MM.1S (cell line): ENCODE measurements at regions not wholly inside any gene's neighbourhood (a gene's known extent, or its start where the extent isn't known, plus 50 kb on each side); places are given as distances from the start of the nearest gene placed in this dataset.

Experiments used
- DNase-seq: peaks from one replicate; pipeline ENCODE4 v3.0.0-alpha.2; 2015
- H2AFZ ChIP-seq: fragments of 300-600 bp; sonication (generic); 2 replicates; pipeline ENCODE4 v1.6.0; 2016; ENCODE audit warnings: antibody characterized with exemption, low read length
- H3F3A ChIP-seq: fragments of 300-600 bp; sonication (generic); 2 replicates; pipeline ENCODE4 v1.6.1; 2016; ENCODE audit warnings: mild to moderate bottlenecking, antibody characterized with exemption, low read length, moderate library complexity, mixed read lengths; ENCODE audit not compliant: insufficient read depth
- H3K27ac ChIP-seq: fragments of 300-600 bp; sonication (generic); 2 replicates; pipeline ENCODE4 v1.5.1; 2016; ENCODE audit warnings: mild to moderate bottlenecking, low read length
- H3K27me3 ChIP-seq: fragments of 300-600 bp; sonication (generic); replicated peaks from 2 replicates; pipeline ENCODE4 v1.6.0; 2016; ENCODE audit warnings: low read length; ENCODE audit not compliant: insufficient read depth
- H3K36me3 ChIP-seq: fragments of 300-600 bp; sonication (generic); replicated peaks from 2 replicates; pipeline ENCODE4 v1.6.1; 2016; ENCODE audit warnings: mild to moderate bottlenecking, low read length, mixed read lengths; ENCODE audit not compliant: insufficient read depth
- H3K4me1 ChIP-seq: fragments of 300-600 bp; sonication (generic); 2 replicates; pipeline ENCODE4 v1.6.1; 2016; ENCODE audit warnings: low read length, mixed read lengths
- H3K4me2 ChIP-seq: fragments of 300-600 bp; sonication (generic); 2 replicates; pipeline ENCODE4 v1.6.0; 2016; ENCODE audit warnings: low read depth, low read length
- H3K4me3 ChIP-seq: fragments of 300-600 bp; sonication (generic); 2 replicates; pipeline ENCODE4 v1.5.1; 2016; ENCODE audit warnings: low read length, mixed read lengths
- H3K79me2 ChIP-seq: fragments of 300-600 bp; sonication (generic); 2 replicates; pipeline ENCODE4 v1.6.1; 2016; ENCODE audit warnings: mixed run types, low read length, mixed read lengths
- H3K9ac ChIP-seq: fragments of 300-600 bp; sonication (generic); 2 replicates; pipeline ENCODE4 v1.6.1; 2016; ENCODE audit warnings: low read length, mixed read lengths
- H3K9me2 ChIP-seq: fragments of 300-600 bp; sonication (generic); replicated peaks from 2 replicates; pipeline ENCODE4 v1.6.1; 2016; ENCODE audit warnings: mild to moderate bottlenecking, low read length, mixed read lengths; ENCODE audit not compliant: insufficient read depth
- H3K9me3 ChIP-seq: fragments of 300-600 bp; sonication (generic); replicated peaks from 2 replicates; pipeline ENCODE4 v1.6.1; 2016; ENCODE audit warnings: mild to moderate bottlenecking, low read length, mixed read lengths; ENCODE audit not compliant: insufficient read depth
- H4K20me1 ChIP-seq: fragments of 300-600 bp; sonication (generic); 2 replicates; pipeline ENCODE4 v1.6.1; 2016; ENCODE audit warnings: mild to moderate bottlenecking, low read length, moderate library complexity, mixed read lengths; ENCODE audit not compliant: insufficient read depth
- EZH2 ChIP-seq: fragments of 300-600 bp; sonication (generic); optimal IDR thresholded peaks from 2 replicates; pipeline ENCODE3; 2017; ENCODE audit warnings: low read depth, mild to moderate bottlenecking, antibody characterized with exemption, low read length, mixed read lengths
- EZH2phosphoT487 ChIP-seq: fragments of 300-600 bp; sonication (generic); IDR thresholded peaks from 2 replicates; pipeline ENCODE4 v1.6.1; 2018; ENCODE audit warnings: antibody characterized with exemption, low read length
- TF ChIP-seq, protein P1 (sequence below): fragments of 300-600 bp; sonication (generic); IDR thresholded peaks from 2 replicates; pipeline ENCODE4 v1.5.1; 2016; ENCODE audit warnings: antibody characterized with exemption, low read length, mixed read lengths

DNA sequence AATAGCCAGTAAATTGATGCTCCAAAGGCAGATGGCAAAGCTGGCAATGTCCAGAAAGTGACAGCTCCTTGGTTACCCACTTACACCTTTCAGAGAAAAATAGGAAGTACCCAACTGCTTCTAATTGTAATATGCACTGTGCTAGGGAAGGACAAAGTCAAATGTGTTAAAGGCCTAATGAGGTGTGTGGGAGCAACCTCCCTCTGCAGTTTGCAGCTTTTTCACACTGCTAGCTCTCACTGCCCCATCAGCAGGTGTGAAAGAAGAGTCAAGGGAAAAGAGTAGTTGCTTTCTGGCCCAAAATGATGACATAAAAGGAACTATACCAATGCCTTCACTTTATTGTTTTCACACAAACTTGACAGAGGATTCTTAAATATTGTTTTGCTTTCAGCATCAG lies 284.1 kb upstream of the SETBP1 start:
- Histone ChIP-seq H3K4me1 (0 out of 2 replicates have a peak, but pooled peaks cover 2% of the 10 kb centered on the region), H3K9me3 (no peaks in the 10 kb centered on the region), H3K79me2 (no peaks in the 10 kb centered on the region), H3K9me2 (no peaks in the 10 kb centered on the region), H3K27me3 (no peaks in the 10 kb centered on the region), H3F3A (no peaks in the 10 kb centered on the region), H3K4me3 (no peak overlapping the region), H3K27ac (no peak overlapping the region), H4K20me1 (no peaks in the 10 kb centered on the region), H2AFZ (no peak overlapping the region), H3K4me2 (no peak overlapping the region), H3K9ac (no peak overlapping the region), H3K36me3 (no peaks in the 10 kb centered on the region)
- no peak for TF ChIP-seq EZH2
- no peak for TF ChIP-seq EZH2phosphoT487
- TF ChIP-seq, protein P1, sequence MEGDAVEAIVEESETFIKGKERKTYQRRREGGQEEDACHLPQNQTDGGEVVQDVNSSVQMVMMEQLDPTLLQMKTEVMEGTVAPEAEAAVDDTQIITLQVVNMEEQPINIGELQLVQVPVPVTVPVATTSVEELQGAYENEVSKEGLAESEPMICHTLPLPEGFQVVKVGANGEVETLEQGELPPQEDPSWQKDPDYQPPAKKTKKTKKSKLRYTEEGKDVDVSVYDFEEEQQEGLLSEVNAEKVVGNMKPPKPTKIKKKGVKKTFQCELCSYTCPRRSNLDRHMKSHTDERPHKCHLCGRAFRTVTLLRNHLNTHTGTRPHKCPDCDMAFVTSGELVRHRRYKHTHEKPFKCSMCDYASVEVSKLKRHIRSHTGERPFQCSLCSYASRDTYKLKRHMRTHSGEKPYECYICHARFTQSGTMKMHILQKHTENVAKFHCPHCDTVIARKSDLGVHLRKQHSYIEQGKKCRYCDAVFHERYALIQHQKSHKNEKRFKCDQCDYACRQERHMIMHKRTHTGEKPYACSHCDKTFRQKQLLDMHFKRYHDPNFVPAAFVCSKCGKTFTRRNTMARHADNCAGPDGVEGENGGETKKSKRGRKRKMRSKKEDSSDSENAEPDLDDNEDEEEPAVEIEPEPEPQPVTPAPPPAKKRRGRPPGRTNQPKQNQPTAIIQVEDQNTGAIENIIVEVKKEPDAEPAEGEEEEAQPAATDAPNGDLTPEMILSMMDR = no peak
- no peak for DNase-seq

DNA sequence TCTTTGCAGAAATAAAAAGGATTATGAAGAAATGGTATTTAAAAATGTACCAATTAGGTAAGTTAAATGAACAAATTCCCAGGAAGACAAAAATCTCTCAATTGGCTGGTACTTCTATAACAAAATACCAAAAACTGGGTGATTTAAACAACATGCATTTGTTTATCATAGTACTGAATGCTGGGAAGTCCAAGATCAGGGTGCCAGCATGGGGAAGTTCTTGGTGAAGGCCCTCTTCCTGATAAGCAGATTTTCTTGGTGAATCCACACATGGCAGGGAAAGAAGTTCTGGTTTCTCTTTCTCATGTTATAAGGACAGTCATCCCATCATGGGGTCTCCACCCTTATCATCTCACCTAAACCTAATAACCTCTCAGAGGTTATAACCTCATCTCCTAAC lies 271.6 kb upstream of the SETBP1 start:
- no peaks in the 10 kb centered on the region for H3F3A ChIP-seq
- peak overlapping the region; percentile 17; the same call in 1 of the 2 replicates for H3K4me2 ChIP-seq
- no peaks in the 10 kb centered on the region for H3K27me3 ChIP-seq
- H3K27ac ChIP-seq = no peak overlapping the region
- H4K20me1 ChIP-seq = no peaks in the 10 kb centered on the region
- no peaks in the 10 kb centered on the region for H3K36me3 ChIP-seq
- H3K79me2 ChIP-seq = no peaks in the 10 kb centered on the region
- H3K9ac ChIP-seq = no peak overlapping the region
- H3K9me3 ChIP-seq = no peaks in the 10 kb centered on the region
- H2AFZ ChIP-seq = peak overlapping the region; percentile 14; the same call in 1 of the 2 replicates
- DNase-seq = no peak
- H3K4me1 ChIP-seq = no peaks in the 10 kb centered on the region
- no peak overlapping the region for H3K4me3 ChIP-seq
- no peak for TF ChIP-seq EZH2
- TF ChIP-seq, protein P1 = no peak
- TF ChIP-seq EZH2phosphoT487 = no peak
- no peaks in the 10 kb centered on the region for H3K9me2 ChIP-seq

DNA sequence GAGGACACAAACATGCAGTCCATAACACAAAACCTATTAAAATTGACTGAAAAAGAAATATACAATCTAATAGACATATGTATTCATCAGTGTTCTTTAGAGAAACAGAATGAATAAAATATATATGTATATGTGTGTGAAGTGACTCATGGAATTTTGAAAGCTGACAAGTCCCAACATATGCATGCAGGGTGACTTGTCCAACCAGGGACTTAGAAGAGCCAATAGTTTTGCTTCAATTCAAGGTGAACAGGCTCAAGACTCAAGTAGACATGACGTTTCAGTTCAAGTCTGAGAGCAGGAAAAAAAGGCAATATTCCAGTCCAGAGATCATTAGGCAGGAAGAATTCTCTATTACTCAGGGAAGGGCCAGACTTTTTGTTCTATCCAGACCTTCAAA lies 271.2 kb upstream of the SETBP1 start:
- Histone ChIP-seq H3K27ac (no peak overlapping the region), H4K20me1 (no peaks in the 10 kb centered on the region), H2AFZ (no peak overlapping the region)

More for the DNA sequence above, 271.2 kb upstream of the SETBP1 start:
- Histone ChIP-seq H3K9ac (no peak overlapping the region), H3K36me3 (no peaks in the 10 kb centered on the region), H3K9me2 (no peaks in the 10 kb centered on the region), H3K79me2 (no peaks in the 10 kb centered on the region), H3K27me3 (no peaks in the 10 kb centered on the region), H3F3A (no peaks in the 10 kb centered on the region), H3K9me3 (no peaks in the 10 kb centered on the region), H3K4me1 (no peaks in the 10 kb centered on the region), H3K4me3 (no peak overlapping the region), H3K4me2 (no peak overlapping the region)
- no peak for DNase-seq
- TF ChIP-seq EZH2 = no peak
- TF ChIP-seq, protein P1 = no peak
- no peak for TF ChIP-seq EZH2phosphoT487
